ENCODE measurements at regions not wholly inside any gene's neighbourhood (a gene's known extent, or its start where the extent isn't known, plus 50 kb on each side); places are given as distances from the start of the nearest gene placed in this dataset.
"Not testable (repeated sequence)": the region's sequence is repeated elsewhere in the genome, so short reads cannot be mapped to it uniquely, and the experiment has no call there.

DNA sequence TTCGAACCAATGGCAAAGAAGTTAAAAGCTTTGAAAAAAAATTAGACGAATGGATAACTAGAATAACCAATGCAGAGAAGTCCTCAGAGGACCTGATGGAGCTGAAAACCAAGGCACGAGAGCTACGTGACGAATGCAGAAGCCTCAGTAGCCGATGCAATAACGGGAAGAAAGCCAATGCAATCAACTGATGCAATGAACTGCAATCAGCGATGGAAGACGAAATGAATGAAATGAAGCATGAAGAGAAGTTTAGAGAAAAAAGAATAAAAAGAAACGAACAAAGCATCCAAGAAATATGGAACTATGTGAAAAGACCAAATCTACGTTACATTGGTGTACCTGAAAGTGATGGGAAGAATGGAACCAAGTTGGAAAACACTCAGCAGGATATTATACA lies 52.6 kb upstream of the MRPS30 start:
- H3K9me3 Mint-ChIP-seq; H3K27ac Mint-ChIP-seq; H3K4me3 Mint-ChIP-seq; H3K36me3 Mint-ChIP-seq (ENCODE audit: low read depth); H3K4me1 Mint-ChIP-seq; ATAC-seq (replicated peaks): not testable (repeated sequence)
- H3K27me3 Mint-ChIP-seq = peaks cover 15% of the 10 kb centered on the region

DNA sequence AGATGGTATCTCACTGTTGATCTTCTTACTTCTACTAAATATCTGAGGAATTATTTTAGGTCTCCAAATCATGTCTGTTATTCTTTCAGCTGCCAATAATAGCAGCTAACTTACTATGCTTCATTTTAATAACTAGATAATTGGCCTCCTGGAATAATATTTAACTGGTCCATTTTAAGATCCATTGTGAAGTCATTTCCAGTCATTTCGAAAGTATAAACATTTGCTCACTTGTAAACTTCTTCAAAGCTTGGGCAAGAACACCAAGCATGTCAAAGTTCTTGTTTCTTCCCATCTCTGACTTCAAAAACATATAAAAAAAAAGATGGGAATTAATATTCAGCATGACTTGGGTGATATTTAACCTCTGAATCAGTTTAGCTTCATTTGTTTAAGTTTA lies 61.4 kb upstream of the MRPS30 start:
- peaks cover 4% of the 10 kb centered on the region for H3K27me3 Mint-ChIP-seq
- no peaks in the 10 kb centered on the region for H3K36me3 Mint-ChIP-seq (ENCODE audit: low read depth)
- ATAC-seq (replicated peaks) = no peak
- H3K4me1 Mint-ChIP-seq = no peaks in the 10 kb centered on the region
- no peak overlapping the region for H3K4me3 Mint-ChIP-seq
- no peaks in the 10 kb centered on the region for H3K9me3 Mint-ChIP-seq
- no peak overlapping the region for H3K27ac Mint-ChIP-seq

DNA sequence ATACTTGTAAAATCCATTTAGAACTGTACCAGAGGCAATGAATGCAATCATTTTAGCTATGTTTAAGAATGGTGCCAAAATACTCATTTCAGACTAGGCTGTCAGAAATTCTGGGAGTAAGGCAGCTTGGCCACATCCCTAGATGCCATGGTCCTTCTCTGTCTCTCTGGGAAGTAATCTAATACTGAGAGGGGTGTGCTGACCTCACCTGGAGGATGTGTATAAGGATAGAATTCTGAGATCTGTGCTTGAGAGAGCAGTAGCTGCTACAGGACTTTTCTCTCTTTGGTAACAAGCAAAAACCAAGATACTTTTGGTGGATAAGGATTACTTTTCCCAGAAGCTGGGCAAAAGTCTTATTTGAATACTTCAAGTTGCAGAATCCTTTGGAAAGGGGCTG lies 68.1 kb upstream of the MRPS30 start:
- no peak overlapping the region for H3K4me3 Mint-ChIP-seq
- no peaks in the 10 kb centered on the region for H3K4me1 Mint-ChIP-seq
- H3K36me3 Mint-ChIP-seq (ENCODE audit: low read depth) = no peaks in the 10 kb centered on the region
- no peaks in the 10 kb centered on the region for H3K9me3 Mint-ChIP-seq
- H3K27me3 Mint-ChIP-seq = no peaks in the 10 kb centered on the region
- no peak overlapping the region for H3K27ac Mint-ChIP-seq
- ATAC-seq (replicated peaks) = no peak

DNA sequence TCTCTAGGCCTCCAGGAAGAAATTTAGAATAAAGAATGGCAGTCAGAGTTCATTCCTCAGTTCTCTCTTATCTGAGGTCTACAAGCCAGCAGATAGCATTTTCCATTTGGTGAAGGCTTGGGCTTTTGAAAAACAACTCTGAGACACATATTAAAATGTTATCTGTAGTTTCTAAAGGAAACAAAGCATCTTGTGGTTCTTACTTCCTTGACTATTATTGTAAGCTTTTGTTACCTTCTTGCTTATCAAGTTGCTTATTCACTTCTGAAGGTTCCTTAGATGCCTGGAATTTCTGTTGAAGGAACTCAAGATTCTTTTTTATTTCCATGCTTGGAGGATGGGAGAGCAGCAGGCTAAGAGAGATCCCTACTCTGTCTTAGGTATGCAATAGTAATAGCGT lies 79.2 kb upstream of the MRPS30 start:
- no peaks in the 10 kb centered on the region for H3K27me3 Mint-ChIP-seq
- no peaks in the 10 kb centered on the region for H3K4me1 Mint-ChIP-seq
- H3K4me3 Mint-ChIP-seq = no peak overlapping the region
- H3K27ac Mint-ChIP-seq = no peak overlapping the region
- no peaks in the 10 kb centered on the region for H3K9me3 Mint-ChIP-seq
- H3K36me3 Mint-ChIP-seq (ENCODE audit: low read depth) = no peaks in the 10 kb centered on the region
- no peak for ATAC-seq (replicated peaks)

DNA sequence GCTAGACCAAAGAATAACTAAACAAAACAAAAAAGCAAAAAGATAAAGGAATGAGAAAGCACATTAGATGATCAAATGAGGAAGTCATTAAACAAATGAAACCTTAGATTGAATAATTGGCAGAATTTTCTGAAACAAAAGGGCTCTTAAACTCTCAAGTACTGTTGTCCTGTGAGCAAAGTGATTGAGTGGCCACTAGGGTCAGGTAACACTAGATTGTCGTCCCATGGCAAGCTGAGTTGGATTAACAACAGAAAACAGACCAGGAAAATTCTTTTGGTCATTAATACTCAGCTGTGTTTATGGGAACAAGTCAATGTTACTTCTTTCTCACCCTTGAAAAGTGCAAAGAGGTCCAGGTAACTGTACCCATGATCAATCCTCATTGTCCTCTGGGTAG lies 81.6 kb upstream of the MRPS30 start:
- Mint-ChIP-seq H3K4me3 (no peak overlapping the region), H3K27ac (no peak overlapping the region)
- ATAC-seq (replicated peaks) = no peak

DNA sequence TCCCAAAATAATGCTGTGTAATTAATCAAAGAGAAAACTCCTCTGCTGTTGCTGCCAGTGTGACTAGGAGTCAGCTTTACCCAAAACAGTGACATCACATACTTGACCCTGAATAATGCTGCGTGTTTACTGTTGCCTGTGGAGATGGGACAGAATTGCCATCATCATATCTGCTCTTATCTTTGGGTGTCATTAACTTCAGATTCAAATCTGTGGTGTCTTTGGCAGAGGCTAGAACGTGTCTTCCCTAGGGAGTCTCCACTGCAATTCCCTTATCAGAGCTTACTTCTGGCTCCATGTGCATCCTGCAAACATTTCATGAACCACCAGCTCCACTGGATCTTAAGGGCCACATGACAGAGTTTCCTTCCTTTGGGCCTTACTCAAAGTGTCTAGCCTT lies 88.9 kb upstream of the MRPS30 start:
- no peaks in the 10 kb centered on the region for H3K9me3 Mint-ChIP-seq
- no peak overlapping the region for H3K27ac Mint-ChIP-seq
- no peak for ATAC-seq (replicated peaks)
- H3K36me3 Mint-ChIP-seq (ENCODE audit: low read depth) = no peaks in the 10 kb centered on the region
- H3K4me3 Mint-ChIP-seq = no peak overlapping the region
- H3K4me1 Mint-ChIP-seq = no peaks in the 10 kb centered on the region
- peaks cover 3% of the 10 kb centered on the region for H3K27me3 Mint-ChIP-seq

More for the DNA sequence above, 81.6 kb upstream of the MRPS30 start:
- Mint-ChIP-seq H3K9me3 (no peaks in the 10 kb centered on the region), H3K4me1 (no peaks in the 10 kb centered on the region), H3K27me3 (no peaks in the 10 kb centered on the region), H3K36me3 (ENCODE audit: low read depth) (no peaks in the 10 kb centered on the region)

DNA sequence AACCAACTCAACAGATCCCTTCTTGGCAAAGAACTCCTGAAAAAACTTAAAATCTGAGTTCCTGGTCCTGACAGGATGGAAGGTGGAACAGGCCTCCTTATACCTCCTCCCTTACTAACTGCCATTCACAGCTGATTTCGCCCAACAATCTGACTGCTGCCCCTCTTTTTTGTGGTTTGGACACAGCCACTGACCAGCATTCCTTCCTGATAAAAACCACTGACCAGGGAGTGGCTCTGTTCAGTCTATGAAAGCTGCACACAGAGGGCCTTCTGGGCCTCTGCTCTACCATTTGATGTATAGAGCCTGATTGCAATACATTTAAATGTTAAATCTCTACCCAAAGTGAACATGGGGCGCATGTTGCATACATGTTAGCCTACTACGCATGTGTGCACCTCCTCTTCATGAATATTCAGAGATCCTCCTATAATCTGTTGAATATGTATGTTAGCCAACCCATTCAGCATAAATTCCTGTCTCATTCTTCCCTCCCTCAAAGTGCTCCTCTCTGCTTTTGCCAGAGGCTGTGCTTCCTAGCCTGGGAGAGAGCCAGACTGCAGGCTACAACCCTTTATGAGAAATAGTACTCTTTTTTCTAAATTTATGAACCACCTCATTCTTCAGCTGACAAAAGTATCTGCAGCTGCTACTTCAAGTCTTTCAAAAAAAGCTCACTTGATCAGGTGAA lies 93.7 kb upstream of the MRPS30 start:
- Mint-ChIP-seq H3K4me1 (no peaks in the 10 kb centered on the region), H3K36me3 (ENCODE audit: low read depth) (no peaks in the 10 kb centered on the region), H3K9me3 (no peaks in the 10 kb centered on the region), H3K27me3 (peaks cover 3% of the 10 kb centered on the region), H3K27ac (no peak overlapping the region), H3K4me3 (no peak overlapping the region)
- ATAC-seq (replicated peaks) = no peak

DNA sequence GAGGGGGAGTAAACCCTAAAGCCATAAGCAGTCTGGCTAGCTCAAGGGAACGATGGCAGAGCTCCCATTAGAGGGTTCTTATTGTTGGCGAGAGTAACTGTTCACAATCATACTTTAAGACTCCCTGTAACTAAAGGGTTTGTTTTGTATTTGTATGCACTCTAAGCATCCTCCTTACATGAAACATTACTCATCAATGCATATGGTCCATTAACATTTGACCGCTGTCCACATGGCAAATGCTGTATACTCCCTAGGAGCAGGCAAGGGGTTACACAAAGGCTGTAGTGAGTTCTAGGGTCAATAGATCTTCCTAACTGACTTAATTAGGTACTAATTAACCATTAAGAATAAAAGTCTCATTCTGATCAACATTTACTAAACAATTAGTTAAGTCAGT lies 95.3 kb upstream of the MRPS30 start:
- no peaks in the 10 kb centered on the region for H3K4me1 Mint-ChIP-seq

DNA sequence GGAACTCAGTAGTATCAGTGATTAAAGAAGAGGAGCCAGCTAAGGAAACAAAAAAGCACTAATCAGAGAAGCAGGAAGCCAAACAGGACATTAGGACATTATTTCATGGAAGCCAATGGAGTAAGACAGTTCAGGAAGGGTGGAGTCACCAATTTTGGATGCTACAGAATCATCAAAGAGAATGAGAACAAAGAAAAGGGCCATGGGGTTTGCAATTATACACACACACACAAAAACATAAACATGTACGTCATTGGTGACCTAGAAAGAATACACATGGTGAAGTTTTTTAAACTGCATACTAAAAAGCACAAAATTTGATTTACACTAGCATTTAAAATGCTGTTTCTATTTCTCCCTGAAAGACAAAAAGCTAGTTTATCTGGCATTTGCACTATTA lies 96.8 kb upstream of the MRPS30 start:
- Mint-ChIP-seq H3K9me3 (no peaks in the 10 kb centered on the region), H3K27ac (no peak overlapping the region), H3K36me3 (ENCODE audit: low read depth) (no peaks in the 10 kb centered on the region), H3K4me3 (no peak overlapping the region), H3K4me1 (no peaks in the 10 kb centered on the region), H3K27me3 (no peaks in the 10 kb centered on the region)
- ATAC-seq (replicated peaks) = no peak

More for the DNA sequence above, 95.3 kb upstream of the MRPS30 start:
- H3K9me3 Mint-ChIP-seq = no peaks in the 10 kb centered on the region
- no peak for ATAC-seq (replicated peaks)
- no peak overlapping the region for H3K27ac Mint-ChIP-seq
- H3K27me3 Mint-ChIP-seq = no peaks in the 10 kb centered on the region
- H3K36me3 Mint-ChIP-seq (ENCODE audit: low read depth) = no peaks in the 10 kb centered on the region
- H3K4me3 Mint-ChIP-seq = no peak overlapping the region

DNA sequence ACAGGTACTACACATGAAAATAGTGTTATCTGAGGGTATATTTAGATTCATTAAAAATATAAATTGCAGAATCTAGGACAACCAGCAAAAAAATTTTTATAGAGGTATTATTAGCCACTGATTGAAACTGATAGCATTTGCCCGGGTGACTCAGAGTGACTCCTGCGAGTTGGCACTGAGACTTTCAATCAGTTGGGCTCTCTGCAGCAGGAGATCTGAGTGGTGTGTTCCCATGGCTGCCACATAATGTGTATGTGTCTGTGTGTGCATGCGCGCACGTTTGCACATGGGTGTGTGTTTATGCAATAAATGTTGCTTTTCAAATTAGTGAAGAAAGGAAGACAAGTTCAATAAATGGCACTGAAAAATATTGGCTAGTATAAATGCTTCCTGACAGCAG lies 100.1 kb upstream of the MRPS30 start:
- ATAC-seq (replicated peaks) = no peak
- no peak overlapping the region for H3K4me3 Mint-ChIP-seq
- H3K27me3 Mint-ChIP-seq = no peaks in the 10 kb centered on the region
- H3K4me1 Mint-ChIP-seq = no peaks in the 10 kb centered on the region
- H3K9me3 Mint-ChIP-seq = no peaks in the 10 kb centered on the region
- H3K27ac Mint-ChIP-seq = no peak overlapping the region
- H3K36me3 Mint-ChIP-seq (ENCODE audit: low read depth) = no peaks in the 10 kb centered on the region

DNA sequence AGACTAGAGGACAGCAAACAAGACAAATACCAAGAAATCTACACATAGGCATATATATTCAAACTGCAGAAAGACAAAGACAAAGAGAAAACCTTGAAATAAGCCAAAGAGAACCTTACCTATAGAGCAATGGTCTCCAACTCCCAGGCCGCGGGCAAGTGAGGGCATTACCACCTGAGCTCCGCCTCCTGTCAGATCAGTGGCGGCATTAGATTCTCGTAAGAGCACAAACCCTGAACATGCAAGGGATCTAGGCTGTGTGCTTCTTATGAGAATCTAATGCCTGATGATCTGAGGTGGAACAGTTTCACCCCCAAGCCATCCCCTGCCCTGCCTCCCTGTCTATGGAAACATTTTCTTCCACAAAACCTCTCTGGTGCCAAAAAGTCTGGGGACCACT lies 101.0 kb upstream of the MRPS30 start:
- ATAC-seq (replicated peaks) = no peak
- Mint-ChIP-seq H3K27ac (no peak overlapping the region), H3K9me3 (no peaks in the 10 kb centered on the region), H3K4me1 (no peaks in the 10 kb centered on the region), H3K4me3 (no peak overlapping the region), H3K27me3 (no peaks in the 10 kb centered on the region), H3K36me3 (ENCODE audit: low read depth) (no peaks in the 10 kb centered on the region)

DNA sequence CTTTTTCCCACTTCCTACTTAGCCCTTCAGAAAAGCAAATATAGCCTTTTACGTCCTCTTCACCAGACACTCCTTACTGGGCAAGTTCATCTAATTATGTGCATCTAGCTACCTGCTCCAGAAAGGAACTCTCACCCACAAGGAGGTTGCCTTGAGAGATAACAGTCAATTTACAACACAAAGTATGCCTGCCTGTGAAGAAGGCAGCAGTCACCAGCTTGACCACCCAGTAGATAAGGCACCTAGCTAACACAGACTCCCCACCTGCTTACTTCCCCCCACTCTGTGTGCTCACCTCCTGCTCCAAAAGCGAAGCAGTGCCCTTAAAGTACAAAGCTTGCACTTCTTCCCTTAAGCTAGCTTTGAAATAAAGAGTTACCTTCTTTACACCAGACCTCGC lies 111.7 kb upstream of the MRPS30 start:
- ATAC-seq (replicated peaks) = no peak
- Mint-ChIP-seq H3K9me3 (no peaks in the 10 kb centered on the region), H3K27me3 (no peaks in the 10 kb centered on the region), H3K4me1 (no peaks in the 10 kb centered on the region), H3K4me3 (no peak overlapping the region), H3K27ac (no peak overlapping the region), H3K36me3 (ENCODE audit: low read depth) (no peaks in the 10 kb centered on the region)

DNA sequence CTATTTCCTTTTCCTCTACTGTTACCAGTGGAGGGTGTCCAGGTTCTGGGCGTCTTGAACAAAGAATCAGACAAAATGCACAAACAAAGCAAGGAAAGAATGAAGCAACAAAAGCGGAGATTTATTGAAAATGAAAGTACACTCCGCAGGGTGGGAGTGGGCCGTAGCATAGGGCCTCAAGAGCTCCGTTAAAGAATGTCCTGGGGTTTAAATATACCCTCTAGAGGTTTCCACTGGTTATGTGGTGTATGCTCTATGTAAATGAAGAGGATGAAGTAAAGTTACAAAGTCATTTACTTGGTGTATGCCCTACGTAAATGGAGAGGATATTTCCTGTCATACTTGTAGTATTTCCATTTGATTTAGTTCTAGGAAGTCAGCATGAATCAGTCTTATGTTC lies 113.5 kb upstream of the MRPS30 start:
- Mint-ChIP-seq H3K4me1 (no peaks in the 10 kb centered on the region), H3K9me3 (no peaks in the 10 kb centered on the region), H3K27me3 (no peaks in the 10 kb centered on the region), H3K4me3 (no peak overlapping the region), H3K36me3 (ENCODE audit: low read depth) (no peaks in the 10 kb centered on the region), H3K27ac (no peak overlapping the region)
- ATAC-seq (replicated peaks) = no peak

DNA sequence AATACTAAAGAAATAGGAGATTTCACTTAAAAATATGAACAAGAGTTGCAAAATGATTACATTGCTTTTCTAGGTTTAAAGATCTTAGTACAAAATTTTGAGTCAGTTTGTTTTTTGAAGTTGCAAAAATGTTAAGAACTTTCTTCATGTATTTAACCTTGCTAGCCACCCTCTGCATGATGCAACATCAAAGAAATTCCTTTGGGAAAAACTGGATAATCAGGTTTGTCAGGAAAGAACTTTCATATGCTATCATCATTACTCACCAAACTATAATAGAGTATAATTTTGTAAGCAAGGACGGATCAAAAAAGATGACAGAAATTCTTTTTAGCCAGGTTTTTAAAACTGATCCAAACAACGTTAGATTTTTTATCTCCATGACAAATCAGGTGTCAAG lies 116.9 kb upstream of the MRPS30 start:
- no peaks in the 10 kb centered on the region for H3K27me3 Mint-ChIP-seq
- H3K27ac Mint-ChIP-seq = no peak overlapping the region
- H3K4me1 Mint-ChIP-seq = no peaks in the 10 kb centered on the region
- H3K9me3 Mint-ChIP-seq = peaks cover 4% of the 10 kb centered on the region
- no peaks in the 10 kb centered on the region for H3K36me3 Mint-ChIP-seq (ENCODE audit: low read depth)
- no peak for ATAC-seq (replicated peaks)
- H3K4me3 Mint-ChIP-seq = no peak overlapping the region

DNA sequence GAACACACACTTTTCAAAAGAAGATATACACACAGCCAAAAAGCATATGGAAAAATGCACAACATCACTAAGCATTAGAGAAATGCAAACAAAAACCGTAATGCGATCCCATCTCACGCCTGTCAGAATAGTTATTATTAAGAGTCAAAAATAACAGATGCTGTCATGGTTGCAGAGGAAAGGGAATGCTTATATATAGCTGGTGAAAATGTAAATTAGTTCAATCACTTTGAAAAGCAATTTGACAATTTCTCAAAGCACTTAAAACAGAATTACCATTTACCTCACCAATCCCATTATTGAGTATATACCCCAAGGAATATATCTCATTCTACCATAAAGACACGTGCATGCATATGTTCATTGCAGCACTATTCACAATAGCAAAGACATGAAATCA lies 126.8 kb upstream of the MRPS30 start:
- Mint-ChIP-seq H3K4me3 (no peak overlapping the region), H3K27ac (no peak overlapping the region)
- ATAC-seq (replicated peaks) = no peak

DNA sequence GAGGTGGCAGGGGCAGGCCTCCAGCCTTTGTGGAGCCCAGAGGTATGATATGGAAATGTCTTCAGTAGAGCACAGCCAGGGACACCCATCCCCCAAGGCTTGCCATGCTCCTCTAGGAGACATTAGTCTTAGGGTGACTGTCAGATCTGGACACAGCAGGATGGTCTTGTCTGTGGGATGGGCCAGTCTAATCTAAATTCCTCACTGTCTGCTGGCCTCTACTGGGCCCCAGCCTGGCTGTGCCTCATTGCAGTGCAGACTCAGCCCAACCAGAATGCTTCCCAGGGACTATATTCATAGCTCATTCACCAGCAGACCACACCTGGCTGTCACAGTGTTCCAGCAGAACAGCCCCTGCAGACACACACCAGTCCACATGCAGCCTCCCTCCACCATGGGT lies 129.5 kb upstream of the MRPS30 start:
- H3K27ac Mint-ChIP-seq = no peak overlapping the region
- no peak overlapping the region for H3K4me3 Mint-ChIP-seq
- no peaks in the 10 kb centered on the region for H3K27me3 Mint-ChIP-seq
- peaks cover 3% of the 10 kb centered on the region for H3K9me3 Mint-ChIP-seq
- H3K4me1 Mint-ChIP-seq = no peaks in the 10 kb centered on the region
- no peak for ATAC-seq (replicated peaks)
- H3K36me3 Mint-ChIP-seq (ENCODE audit: low read depth) = no peaks in the 10 kb centered on the region

More for the DNA sequence above, 126.8 kb upstream of the MRPS30 start:
- Mint-ChIP-seq H3K36me3 (ENCODE audit: low read depth) (no peaks in the 10 kb centered on the region), H3K27me3 (no peaks in the 10 kb centered on the region), H3K9me3 (peaks cover 3% of the 10 kb centered on the region), H3K4me1 (no peaks in the 10 kb centered on the region)
